ENCODE measurements at regions not wholly inside any gene's neighbourhood (a gene's known extent, or its start where the extent isn't known, plus 50 kb on each side); places are given as distances from the start of the nearest gene placed in this dataset.
"Not testable (repeated sequence)": the region's sequence is repeated elsewhere in the genome, so short reads cannot be mapped to it uniquely, and the experiment has no call there.

DNA sequence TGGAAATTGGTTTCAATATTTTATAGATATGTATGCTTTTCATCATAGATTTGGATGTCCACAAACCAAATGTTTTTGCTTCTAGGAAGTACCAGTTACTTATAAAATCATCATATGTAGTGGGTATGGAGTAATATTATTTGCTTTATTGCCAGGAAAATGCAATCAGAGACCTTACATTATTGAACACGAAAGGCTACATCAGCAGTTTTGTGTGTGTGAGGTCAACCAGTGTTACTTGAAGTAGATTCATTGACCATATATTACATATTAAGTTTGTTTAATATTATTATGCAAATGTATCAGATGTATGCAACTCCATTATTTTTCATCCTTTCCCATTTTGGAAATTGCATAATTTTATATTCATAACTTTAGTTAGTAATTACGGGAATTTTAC, 219.1 kb upstream of the MMADHC start:
- DNase-seq (ENCODE audit: low spot score): no peak

DNA sequence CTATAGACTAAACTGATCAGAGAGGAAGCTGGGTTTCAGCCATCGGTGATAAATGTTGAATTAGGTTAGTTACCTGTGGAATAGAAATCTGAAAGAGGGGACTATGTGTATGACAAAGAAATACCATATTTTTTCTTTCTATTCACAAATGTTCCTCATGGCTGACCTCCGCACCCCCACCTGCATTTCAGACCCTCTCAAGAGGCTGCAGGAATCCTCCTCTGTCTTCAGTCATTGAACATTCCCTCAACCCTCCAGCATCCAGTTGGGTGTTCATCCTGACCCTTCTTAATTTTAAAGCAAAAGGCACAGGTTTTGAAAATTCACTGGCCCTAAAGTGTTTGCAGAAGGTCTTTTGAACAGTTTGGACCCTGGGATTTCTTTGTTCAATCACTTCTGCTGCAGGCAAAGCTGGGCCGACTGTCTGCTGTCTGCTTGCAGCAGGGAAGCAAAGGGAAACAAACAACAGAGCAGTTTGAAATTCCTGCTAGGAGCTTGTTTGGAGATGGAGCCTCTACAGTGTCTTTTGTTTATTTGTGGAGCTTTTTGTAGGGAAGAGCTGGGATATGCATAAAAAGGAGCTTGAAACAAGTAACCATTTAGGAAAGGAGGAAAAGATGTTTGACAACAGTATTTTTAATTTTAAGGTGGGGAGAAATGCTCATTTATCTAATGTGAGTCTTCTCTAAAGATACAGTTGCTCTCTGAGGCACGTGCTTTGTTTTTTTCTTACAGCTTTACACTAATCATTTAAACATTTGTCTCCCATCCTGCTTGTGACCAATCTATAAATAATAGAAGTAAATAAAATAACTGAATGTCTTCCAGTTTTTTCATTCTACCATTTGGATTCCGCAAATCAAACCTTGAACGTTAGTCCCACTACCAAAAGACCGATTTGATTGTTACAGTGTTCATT, 213.3 kb upstream of the MMADHC start:
- no peak for DNase-seq (ENCODE audit: low spot score)

DNA sequence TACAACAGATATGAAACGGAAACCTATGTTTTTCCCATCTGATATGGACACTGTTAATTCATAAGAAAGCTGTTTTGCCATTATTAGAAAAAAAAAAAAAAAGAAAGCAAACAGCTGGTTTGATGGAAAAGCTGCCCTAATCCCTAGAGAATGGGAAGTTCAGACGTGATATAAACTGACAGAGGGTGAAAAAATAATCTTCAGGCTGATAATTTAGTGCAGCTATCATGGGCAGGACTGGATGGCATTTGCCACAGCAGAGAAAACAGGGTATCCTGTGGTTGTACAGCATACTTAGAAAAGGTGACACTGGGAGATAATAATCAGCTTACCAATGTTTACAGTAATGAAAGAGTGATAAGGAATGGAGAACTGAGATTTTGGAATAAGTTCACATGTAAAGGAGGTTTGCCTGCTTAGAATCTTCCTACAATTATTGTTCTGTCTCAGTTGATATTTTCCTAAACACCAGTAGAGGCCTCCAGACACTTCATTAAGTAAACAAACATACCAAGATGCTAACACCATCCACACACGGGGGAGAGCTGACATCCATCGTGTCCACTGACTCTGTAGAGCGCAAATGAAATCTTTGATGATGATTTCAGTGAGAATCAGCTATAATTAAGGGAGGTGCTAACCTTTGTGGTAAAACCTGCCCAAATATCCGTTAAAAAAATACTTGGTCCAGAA, 211.6 kb upstream of the MMADHC start:
- DNase-seq (ENCODE audit: low spot score): no peak

DNA sequence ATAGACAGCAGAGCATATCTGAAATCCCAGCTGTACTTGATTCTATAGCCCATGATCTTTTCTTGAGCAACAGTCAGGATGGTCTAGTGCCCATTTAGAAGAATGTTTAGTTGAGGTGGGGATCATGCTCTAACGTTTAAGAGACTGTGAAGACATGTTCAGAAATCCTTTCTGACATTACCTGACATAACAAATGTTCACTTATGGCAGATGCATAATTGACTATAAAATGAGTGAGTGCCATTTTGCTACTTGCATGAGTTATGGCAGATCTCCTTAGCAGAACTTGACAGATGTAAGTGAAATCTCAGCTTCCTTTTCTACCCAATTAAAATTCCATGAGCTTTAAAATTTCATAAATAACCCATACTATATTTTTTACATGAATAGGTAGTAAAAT, 209.5 kb upstream of the MMADHC start:
- no peak for DNase-seq (ENCODE audit: low spot score)

DNA sequence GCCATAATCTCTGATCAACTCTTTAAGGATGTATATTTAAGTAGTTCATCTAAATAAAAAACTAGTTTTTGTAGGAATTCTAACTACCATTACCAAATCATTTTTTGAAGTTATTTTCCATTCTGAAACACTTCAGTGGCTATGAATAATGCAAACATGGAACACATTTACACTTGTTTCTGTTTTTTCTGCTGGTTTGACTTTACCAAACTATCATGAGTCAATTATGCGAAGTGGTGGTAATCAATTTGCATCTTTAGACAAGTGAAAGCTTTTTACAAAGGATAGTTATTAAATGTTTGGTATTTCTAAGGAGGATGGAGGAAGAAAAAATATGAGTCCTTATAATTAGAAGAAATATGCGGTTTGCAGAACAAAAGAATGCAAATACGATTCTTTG, 202.0 kb upstream of the MMADHC start:
- no peak for DNase-seq (ENCODE audit: low spot score)

DNA sequence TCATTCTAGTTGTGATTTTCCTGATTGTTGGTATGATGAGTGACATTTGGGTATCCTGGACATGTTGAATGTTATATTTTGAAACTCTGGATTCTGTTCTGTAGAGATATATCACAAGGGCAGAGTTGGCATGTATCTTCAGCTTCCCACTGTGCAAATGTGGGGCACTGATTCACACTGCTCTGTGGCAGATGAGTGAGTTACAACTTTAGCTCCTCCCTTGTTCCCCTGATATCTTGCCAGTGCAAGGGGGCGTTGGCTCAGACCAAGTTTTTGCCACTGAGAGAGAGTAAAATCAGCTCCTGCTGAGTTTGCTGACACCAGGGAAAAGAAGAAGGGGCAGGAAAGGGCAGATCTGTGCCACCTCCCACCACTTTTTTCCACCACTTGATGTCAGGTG, 199.6 kb upstream of the MMADHC start:
- no peak for DNase-seq (ENCODE audit: low spot score)

DNA sequence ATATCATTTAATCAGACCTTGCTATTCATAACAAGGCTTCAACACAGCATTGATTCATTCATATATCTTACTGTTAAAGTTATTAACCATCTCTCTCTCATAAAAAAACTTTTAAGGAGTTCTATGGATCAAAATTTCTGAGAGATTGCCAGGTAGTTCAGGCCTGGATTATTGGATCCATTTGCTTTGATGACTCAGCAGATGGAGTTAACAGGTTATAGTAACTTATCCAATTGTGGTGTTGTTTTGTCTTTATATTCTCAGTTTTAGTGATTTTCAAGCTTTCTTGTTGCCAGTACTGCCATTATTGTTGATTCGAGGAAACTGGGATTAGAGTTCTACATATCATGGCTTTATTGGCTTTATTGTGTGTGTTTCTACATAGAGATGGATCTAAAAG, 195.7 kb upstream of the MMADHC start:
- no peak for DNase-seq (ENCODE audit: low spot score)

DNA sequence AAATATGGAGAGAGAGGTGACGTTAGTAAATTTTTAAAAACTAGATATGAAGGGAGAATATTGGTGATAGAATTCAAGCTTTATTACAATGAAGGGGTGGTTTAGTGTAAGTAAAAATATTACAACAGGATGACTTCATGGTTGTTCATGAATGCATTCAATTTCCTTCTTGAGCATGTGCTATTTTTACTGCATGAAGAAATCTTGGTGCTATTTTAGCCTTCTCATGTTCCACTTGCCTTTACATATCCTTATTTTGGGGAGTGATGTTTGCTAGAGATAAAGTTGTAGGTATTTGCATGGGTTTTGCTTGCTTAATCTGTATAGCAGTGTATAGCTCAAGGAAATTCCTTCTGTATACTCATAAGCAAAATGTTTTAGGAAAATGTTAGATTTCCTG, 195.0 kb upstream of the MMADHC start:
- DNase-seq (ENCODE audit: low spot score): no peak

DNA sequence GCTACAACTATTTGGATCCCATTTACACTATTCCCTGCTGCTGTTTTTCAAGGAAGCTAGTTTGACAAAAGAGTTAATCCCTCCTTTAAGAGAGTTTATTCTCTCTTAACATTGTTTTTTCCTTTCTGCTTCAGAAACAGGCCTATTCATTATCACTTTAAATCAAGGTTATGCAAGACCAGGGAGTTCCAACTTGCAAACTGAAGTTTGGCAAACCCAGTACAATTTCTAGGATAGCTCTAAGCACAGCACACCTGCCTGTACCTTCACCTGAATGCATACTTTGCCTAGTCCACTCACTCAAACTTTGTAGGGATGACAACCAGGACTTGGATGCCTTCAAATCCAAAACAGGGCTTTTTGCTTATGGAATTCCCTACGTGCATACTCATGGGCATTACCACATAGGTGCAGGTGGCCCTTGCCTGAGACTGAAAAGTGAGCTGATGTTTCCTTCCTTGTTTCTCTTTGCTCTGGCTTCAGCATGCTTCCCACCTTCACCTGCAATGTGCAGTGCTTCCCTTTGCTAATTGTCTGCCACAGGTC, 193.8 kb upstream of the MMADHC start:
- no peak for DNase-seq (ENCODE audit: low spot score)

DNA sequence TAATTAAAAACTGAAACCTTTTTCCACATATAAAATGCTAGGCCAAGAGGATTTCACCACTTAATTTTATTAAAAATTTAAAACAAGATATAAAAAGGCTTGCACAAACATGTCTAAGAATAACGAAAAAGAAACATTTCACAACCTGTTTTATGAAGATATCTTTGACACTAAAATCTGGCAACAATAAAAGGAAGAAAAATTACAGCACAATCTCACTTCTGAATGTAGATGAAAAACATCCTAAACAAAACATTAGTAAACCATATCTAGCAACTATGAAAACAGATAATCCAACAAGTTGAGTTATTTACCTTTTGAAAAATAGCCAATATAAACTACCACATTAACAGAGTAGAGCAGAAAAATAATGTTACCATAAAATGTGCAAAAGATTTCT, 185.4 kb upstream of the MMADHC start:
- DNase-seq (ENCODE audit: low spot score): no peak

DNA sequence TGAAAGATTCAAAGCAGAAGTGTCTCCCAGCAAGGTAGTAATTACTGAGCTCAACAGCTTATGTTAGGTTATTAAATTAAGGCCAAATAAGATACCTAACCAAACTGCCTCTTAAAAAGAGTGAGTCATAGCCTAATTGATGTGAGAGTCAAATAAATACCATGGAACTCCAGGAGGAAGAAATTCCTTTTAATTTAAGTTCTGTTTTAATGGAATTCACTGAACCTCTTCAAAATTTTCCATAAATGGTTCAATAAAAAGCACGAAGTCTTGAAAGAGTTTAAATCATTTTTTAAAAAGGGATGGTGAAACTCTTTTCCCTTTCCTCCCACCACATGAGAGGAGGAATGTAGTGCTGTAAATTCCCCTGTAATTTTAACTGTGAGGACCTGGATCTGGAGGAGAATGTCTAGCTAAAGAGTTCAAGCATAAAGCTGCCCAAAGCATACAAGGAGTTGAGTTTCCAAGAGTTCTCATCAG, 180.8 kb upstream of the MMADHC start:
- DNase-seq (ENCODE audit: low spot score): no peak

DNA sequence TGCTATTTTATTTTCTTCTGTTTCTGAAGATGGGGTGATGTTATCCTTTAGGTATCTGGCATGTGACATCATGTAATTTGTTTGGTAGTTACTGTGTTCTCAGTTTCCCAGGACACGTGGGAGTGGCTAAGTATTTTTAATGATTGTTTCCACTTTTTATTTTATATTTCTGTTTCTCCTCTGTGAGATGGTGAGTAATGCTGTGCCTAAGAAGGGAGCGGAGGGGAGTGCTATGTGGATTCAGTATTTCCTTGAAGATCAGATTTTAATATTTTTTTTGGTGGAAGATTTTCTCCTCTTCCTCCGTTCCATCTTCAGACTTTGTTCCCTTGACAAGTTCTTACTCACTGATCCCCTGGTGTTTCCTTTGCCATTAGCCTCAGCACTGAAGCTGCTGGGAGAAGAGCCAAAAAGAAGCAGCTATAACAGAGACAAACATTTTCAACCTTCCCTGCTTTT, 180.0 kb upstream of the MMADHC start:
- DNase-seq (ENCODE audit: low spot score): no peak

DNA sequence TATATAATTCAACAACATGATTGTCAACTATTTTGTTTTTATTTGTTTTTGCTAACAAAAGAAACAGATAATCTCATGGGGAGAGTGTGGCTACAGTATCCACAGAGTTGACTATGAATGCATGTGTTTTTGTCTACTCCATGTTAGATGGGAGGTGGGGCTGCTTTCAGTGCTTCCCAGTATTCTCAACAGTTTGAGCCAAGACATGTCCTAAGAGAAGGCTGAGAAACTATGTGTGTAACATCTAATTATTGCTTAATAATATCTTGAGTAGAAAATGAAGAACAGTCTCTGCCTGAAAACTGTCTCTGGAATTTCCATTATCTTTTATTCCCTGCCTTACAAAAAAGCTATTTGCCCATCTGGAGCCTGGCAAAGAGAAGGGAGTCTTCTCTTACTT, 178.8 kb upstream of the MMADHC start:
- DNase-seq (ENCODE audit: low spot score): no peak

DNA sequence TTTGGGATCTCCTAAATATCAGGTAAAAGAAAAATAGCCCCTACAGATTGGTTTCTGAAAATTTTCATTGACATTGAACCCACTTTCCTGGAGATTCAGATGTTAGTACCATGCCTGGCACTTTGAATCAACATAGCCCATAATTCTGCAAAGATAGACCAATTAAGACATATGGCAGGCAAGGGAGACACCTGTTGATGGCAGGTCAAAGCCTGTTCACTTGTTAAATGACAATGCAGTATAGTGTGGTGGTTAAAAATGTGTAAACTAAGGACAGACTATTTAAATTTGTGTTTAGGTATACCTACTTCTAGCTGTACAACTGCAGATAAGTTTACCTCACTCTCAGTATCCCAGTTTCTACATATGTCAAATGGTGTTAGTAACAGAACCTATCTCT, 178.1 kb upstream of the MMADHC start:
- DNase-seq (ENCODE audit: low spot score): no peak

DNA sequence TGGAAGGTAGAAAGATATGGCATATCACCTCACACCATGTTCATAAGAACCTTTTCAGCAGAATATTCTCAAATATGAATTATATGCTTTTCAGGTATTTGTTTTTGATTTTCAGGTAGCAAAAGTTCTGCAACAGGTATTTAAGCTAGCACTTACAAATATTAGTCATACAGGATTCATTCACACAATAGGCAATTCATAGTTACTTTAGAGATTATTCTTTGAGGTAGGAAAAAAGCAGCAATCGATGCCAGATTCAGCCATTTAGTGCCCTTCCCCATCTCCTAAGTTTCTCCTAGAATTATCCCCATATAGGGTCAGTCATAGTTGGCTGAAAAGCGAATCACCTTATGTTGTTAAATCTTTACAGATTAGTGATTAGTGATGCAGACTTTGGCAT, 177.4 kb upstream of the MMADHC start:
- DNase-seq (ENCODE audit: low spot score): no peak

DNA sequence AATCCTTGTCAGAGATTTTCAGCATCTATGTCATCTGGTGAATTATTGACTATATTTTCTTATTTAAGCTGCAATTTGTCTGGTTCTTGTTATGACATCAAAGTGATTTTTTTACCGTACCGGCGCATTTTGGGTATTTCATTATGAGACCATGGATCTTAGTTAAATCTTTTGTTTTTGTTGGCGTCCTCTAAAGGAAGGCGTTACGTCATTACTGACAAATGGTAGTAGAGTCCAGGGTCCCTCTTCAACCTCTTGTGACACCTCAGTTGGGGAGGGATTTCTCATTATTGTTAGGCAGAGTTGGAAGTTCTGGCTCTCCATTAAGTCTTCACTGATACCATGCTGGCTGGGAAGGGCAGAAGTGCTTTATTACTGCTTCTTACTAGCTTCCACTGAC, 175.8 kb upstream of the MMADHC start:
- DNase-seq (ENCODE audit: low spot score): no peak

DNA sequence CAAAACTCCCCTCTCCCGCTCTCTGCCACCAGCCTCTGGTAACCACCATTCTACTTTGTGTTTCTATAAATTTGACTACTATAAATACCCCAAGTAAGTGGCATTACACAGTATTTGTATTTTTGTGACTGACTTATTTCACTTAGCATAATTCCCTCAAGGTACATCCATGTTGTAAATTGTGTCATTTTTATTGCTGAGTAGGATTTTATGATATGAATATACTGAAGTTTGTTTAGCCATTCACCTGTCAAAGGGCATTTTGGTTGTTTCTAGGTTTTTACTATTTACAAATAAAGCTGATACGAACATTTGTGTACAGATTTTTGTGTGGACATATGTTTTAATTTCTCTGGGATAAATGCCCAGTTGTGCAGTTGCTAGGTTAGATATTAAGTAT, 174.0 kb upstream of the MMADHC start:
- DNase-seq (ENCODE audit: low spot score): no peak

DNA sequence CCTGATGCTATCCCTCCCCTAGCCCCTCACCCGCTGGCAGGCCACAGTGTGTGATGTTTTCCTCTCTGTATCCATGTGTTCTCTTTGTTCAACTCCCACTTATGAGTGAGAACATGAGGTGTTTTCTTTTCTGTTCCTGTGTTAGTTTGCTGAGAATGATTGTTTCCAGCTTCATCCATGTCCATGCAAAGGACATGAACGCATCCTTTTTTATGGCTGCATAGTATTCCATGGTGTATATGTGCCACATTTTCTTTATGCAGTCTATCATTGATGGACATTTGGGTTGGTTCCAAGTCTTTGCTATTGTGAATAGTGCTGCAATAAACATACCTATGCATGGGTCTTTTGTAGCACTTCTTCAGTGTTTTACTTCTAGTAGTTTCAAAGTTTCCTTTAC, 171.8 kb upstream of the MMADHC start:
- DNase-seq (ENCODE audit: low spot score): not testable (repeated sequence)

DNA sequence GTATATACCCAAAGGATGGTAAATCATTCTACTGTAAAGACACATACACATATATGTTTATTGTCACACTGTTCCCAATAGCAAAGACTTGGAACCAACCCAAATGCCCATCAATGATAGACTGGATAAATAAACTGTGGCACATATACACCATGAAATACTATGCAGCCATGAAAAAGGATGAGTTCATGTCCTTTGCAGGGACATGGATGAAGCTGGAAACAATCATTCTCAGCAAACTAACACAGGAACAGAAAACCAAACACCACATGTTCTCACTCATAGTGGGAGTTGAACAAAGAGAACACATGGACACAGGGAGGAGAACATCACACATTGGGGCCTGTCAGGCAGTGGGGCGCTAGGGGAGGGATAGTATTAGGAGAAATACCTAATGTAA, 167.1 kb upstream of the MMADHC start:
- DNase-seq (ENCODE audit: low spot score): not testable (repeated sequence)

DNA sequence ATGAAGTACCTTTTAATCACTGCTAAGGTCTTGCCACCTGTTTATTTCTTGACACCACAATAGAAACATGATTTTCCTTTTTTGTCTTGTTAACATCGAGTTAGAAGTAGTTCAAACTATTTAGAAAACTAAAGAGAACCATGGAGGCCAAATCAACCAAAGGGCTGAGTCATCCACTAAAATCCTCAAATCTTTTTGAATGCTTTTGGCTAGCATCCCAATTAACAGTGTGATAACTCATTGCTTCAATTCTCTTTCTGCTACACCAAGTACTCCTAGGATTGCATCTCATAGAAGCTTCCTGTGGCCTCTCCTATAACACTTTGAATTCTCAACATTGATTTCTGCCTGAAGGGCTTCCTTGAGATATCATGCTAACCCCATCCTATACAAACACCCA, 159.9 kb upstream of the MMADHC start:
- no peak for DNase-seq (ENCODE audit: low spot score)

DNA sequence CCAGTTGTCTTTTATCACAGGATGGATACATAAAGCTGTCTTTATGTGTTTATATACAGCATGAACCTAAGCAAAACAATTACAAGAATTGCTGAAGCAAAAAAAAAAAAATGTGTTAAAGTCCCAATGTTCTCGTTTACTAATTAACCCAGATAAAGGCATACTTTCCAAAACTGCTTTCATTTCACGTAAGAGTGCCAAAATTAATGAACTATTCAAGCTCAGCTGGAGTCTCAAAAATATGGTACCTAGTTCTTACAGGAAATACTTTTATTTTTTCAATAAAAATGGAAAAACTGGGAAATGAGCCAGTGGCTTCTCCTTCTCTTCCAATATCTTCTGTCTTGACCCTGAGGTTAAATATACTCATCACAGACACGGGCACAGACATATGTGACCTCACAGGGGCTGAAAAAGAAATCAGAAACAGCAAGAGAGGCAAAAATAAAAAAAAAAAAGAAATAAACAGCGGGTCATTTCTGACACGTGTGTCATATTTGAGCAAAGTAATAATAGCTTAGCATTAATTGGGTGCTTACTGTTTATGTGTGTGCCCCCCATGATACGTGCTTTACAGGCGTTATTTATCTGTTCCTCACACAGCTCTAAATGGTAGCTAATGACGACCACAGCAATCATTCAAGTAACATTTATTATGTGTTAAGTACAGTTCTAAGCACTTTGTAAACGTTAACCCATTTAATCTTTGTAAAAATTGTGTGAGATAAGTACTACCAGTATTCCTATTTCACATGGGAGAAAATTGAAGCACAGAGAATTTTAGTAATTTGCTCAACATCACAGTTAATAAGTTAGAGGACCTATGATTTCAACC, 158.0 kb upstream of the MMADHC start:
- DNase-seq (ENCODE audit: low spot score): no peak

DNA sequence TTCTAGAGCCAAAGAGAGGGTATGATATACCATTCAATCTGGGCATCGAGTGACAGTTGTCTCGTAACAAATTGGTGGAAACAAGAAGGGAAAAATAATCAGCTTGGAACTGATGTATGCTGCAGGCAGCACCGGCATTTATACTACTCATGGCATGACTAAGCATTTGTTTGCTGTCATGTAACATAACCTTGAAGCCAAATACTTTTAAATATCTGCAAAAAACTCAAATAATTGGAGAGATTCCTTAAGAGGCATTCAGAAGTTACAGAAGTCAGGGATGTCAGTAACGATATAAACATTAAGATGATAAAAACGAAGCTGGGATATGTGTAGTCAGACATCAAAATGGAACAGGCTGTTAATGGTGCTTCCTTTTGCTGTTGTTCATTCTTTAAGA, 157.3 kb upstream of the MMADHC start:
- no peak for DNase-seq (ENCODE audit: low spot score)

All from HuH-7 (cell line).